GM23338 (cell line): ENCODE measurements at regions not wholly inside any gene's neighbourhood (a gene's known extent, or its start where the extent isn't known, plus 50 kb on each side); places are given as distances from the start of the nearest gene placed in this dataset.

Experiments used
- ATAC-seq: fragments of 200-7000 bp; cut with Tn5 transposase; 3 replicates; pipeline ENCODE4 v1.9.1; 2020
- DNase-seq: peaks from one replicate; pipeline ENCODE4 v3.0.0-alpha.2; 2015; ENCODE audit warnings: low spot score
- H2AFZ ChIP-seq: fragments of 200-600 bp; sonication (generic); 2 replicates; pipeline ENCODE4 v1.8.0; 2016; ENCODE audit warnings: antibody characterized with exemption, mild to moderate bottlenecking, moderate library complexity
- H3F3A ChIP-seq: fragments of 200-600 bp; sonication (generic); replicated peaks from 2 replicates; pipeline ENCODE4 v1.8.0; 2017; ENCODE audit warnings: antibody characterized with exemption, mixed run types, low read depth
- H3K27ac ChIP-seq: fragments of 200-600 bp; sonication (generic); 2 replicates; pipeline ENCODE4 v1.6.1; 2016; ENCODE audit warnings: low read depth
- H3K27me3 ChIP-seq: fragments of 200-600 bp; sonication (generic); 2 replicates; pipeline ENCODE4 v1.8.0; 2016; ENCODE audit warnings: mild to moderate bottlenecking, mixed run types, moderate library complexity; ENCODE audit not compliant: insufficient read depth
- H3K36me3 ChIP-seq: fragments of 200-600 bp; sonication (generic); 2 replicates; pipeline ENCODE4 v1.8.0; 2016; ENCODE audit warnings: mild to moderate bottlenecking; ENCODE audit not compliant: insufficient read depth
- H3K4me1 ChIP-seq: fragments of 200-600 bp; sonication (generic); 2 replicates; pipeline ENCODE4 v1.8.0; 2016; ENCODE audit warnings: mild to moderate bottlenecking, moderate library complexity; ENCODE audit not compliant: insufficient read depth
- H3K4me2 ChIP-seq: fragments of 200-600 bp; sonication (generic); 2 replicates; pipeline ENCODE4 v1.7.1; 2017; ENCODE audit warnings: mixed run types
- H3K4me3 ChIP-seq: fragments of 200-600 bp; sonication (generic); 2 replicates; pipeline ENCODE4 v1.6.1; 2016; ENCODE audit warnings: mixed run types
- H3K79me2 ChIP-seq: fragments of 200-600 bp; sonication (generic); replicated peaks from 2 replicates; pipeline ENCODE4 v1.8.0; 2017; ENCODE audit warnings: mild to moderate bottlenecking; ENCODE audit not compliant: insufficient read depth
- H3K9me2 ChIP-seq: fragments of 200-600 bp; sonication (generic); 2 replicates; pipeline ENCODE4 v1.8.0; 2017; ENCODE audit not compliant: insufficient read depth
- H4K20me1 ChIP-seq: fragments of 200-600 bp; sonication (generic); replicated peaks from 2 replicates; pipeline ENCODE4 v1.8.0; 2017; ENCODE audit warnings: mild to moderate bottlenecking; ENCODE audit not compliant: insufficient read depth
- H3K27ac Mint-ChIP-seq: 2 replicates; pipeline ENCODE4 v1.8.0; 2020; ENCODE audit warnings: inconsistent platforms, mild to moderate bottlenecking, moderate library complexity, mixed read lengths
- H3K27me3 Mint-ChIP-seq: 3 replicates; pipeline ENCODE4 v1.8.0; 2022; ENCODE audit warnings: low read depth, mild to moderate bottlenecking, moderate library complexity, mixed read lengths, inconsistent platforms; ENCODE audit not compliant: insufficient read depth, poor library complexity
- H3K36me3 Mint-ChIP-seq: 3 replicates; pipeline ENCODE4 v1.8.0; 2021; ENCODE audit warnings: low read depth, mild to moderate bottlenecking, inconsistent platforms, moderate library complexity, mixed read lengths
- H3K4me1 Mint-ChIP-seq: 3 replicates; pipeline ENCODE4 v1.8.0; 2020; ENCODE audit warnings: mild to moderate bottlenecking, inconsistent platforms, mixed read lengths
- H3K4me3 Mint-ChIP-seq: 3 replicates; pipeline ENCODE4 v1.8.0; 2021; ENCODE audit warnings: moderate library complexity, mild to moderate bottlenecking, inconsistent platforms, mixed read lengths
- H3K9me3 Mint-ChIP-seq: 3 replicates; pipeline ENCODE4 v1.8.0; 2020; ENCODE audit warnings: moderate library complexity, mild to moderate bottlenecking, inconsistent platforms, mixed read lengths
- CREB1 ChIP-seq: fragments of 250-450 bp; sonication (Bioruptor Pico); IDR thresholded peaks from 2 replicates; pipeline ENCODE4 v1.5.0; 2020; ENCODE audit warnings: low read depth, mild to moderate bottlenecking, moderate library complexity
- ETS1 ChIP-seq: IDR thresholded peaks from 2 replicates; pipeline ENCODE4 v1.6.1; 2016; ENCODE audit warnings: antibody characterized with exemption
- EZH2phosphoT487 ChIP-seq: fragments of 200-600 bp; sonication (generic); IDR thresholded peaks from one replicate; pipeline ENCODE4 v1.8.1; 2018; ENCODE audit warnings: antibody characterized with exemption; ENCODE audit not compliant: unreplicated experiment
- JUNB ChIP-seq: IDR thresholded peaks from one replicate; pipeline ENCODE4 v1.6.1; 2016; ENCODE audit warnings: antibody characterized with exemption; ENCODE audit not compliant: unreplicated experiment
- NANOG ChIP-seq: IDR thresholded peaks from 2 replicates; pipeline ENCODE4 v1.6.1; 2016; ENCODE audit warnings: antibody characterized with exemption, borderline replicate concordance
- ZNF114 ChIP-seq: fragments of 250-450 bp; sonication (Bioruptor Pico); IDR thresholded peaks from 2 replicates; pipeline ENCODE4 v1.5.0; 2020; ENCODE audit warnings: mild to moderate bottlenecking, moderate library complexity
- TF ChIP-seq, protein P1 (sequence below), 2 experiments: fragments of 200-600 bp in 1 of 2; sonication (generic) in 1 of 2; conservative IDR thresholded peaks; 2 replicates each; pipeline versions ENCODE4 v1.5.1 to v1.6.1; 2016 to 2017; ENCODE audit warnings: antibody characterized with exemption in 2 of 2, low read depth in 2 of 2, mild to moderate bottlenecking in 2 of 2, moderate library complexity in 1 of 2
- TF ChIP-seq, protein P2 (sequence below): IDR thresholded peaks from one replicate; pipeline ENCODE4 v1.6.1; 2018; ENCODE audit warnings: antibody characterized with exemption; ENCODE audit not compliant: unreplicated experiment
- TF ChIP-seq, protein P3 (sequence below): fragments of 250-450 bp; sonication (Bioruptor Pico); IDR thresholded peaks from 2 replicates; pipeline ENCODE4 v1.5.0; 2020; ENCODE audit warnings: mild to moderate bottlenecking, moderate library complexity

- no peak overlapping the region for H3K4me3 ChIP-seq
- no peak overlapping the region for H3K4me2 ChIP-seq
- peaks cover 3% of the 10 kb centered on the region; the same call in 1 of the 2 replicates for H3K9me2 ChIP-seq
- H3K27me3 Mint-ChIP-seq, result no peaks in the 10 kb centered on the region
- no peaks in the 10 kb centered on the region for H3F3A ChIP-seq
- H2AFZ ChIP-seq, result no peak overlapping the region
- peaks cover 2% of the 10 kb centered on the region; the same call in 1 of the 2 replicates for H3K4me1 ChIP-seq
- no peak overlapping the region for H3K27ac Mint-ChIP-seq
- TF ChIP-seq ETS1, result no peak
- no peak for TF ChIP-seq JUNB
- TF ChIP-seq, protein P1, sequence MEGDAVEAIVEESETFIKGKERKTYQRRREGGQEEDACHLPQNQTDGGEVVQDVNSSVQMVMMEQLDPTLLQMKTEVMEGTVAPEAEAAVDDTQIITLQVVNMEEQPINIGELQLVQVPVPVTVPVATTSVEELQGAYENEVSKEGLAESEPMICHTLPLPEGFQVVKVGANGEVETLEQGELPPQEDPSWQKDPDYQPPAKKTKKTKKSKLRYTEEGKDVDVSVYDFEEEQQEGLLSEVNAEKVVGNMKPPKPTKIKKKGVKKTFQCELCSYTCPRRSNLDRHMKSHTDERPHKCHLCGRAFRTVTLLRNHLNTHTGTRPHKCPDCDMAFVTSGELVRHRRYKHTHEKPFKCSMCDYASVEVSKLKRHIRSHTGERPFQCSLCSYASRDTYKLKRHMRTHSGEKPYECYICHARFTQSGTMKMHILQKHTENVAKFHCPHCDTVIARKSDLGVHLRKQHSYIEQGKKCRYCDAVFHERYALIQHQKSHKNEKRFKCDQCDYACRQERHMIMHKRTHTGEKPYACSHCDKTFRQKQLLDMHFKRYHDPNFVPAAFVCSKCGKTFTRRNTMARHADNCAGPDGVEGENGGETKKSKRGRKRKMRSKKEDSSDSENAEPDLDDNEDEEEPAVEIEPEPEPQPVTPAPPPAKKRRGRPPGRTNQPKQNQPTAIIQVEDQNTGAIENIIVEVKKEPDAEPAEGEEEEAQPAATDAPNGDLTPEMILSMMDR (conservative IDR thresholded peaks at IDR 0.05; ENCODE audit: low read depth in 2 of 2), result no peak
- TF ChIP-seq, protein P2, sequence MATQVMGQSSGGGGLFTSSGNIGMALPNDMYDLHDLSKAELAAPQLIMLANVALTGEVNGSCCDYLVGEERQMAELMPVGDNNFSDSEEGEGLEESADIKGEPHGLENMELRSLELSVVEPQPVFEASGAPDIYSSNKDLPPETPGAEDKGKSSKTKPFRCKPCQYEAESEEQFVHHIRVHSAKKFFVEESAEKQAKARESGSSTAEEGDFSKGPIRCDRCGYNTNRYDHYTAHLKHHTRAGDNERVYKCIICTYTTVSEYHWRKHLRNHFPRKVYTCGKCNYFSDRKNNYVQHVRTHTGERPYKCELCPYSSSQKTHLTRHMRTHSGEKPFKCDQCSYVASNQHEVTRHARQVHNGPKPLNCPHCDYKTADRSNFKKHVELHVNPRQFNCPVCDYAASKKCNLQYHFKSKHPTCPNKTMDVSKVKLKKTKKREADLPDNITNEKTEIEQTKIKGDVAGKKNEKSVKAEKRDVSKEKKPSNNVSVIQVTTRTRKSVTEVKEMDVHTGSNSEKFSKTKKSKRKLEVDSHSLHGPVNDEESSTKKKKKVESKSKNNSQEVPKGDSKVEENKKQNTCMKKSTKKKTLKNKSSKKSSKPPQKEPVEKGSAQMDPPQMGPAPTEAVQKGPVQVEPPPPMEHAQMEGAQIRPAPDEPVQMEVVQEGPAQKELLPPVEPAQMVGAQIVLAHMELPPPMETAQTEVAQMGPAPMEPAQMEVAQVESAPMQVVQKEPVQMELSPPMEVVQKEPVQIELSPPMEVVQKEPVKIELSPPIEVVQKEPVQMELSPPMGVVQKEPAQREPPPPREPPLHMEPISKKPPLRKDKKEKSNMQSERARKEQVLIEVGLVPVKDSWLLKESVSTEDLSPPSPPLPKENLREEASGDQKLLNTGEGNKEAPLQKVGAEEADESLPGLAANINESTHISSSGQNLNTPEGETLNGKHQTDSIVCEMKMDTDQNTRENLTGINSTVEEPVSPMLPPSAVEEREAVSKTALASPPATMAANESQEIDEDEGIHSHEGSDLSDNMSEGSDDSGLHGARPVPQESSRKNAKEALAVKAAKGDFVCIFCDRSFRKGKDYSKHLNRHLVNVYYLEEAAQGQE, result no peak
- no peak for TF ChIP-seq NANOG
- no peak for TF ChIP-seq CREB1
- no peak for TF ChIP-seq ZNF114
- TF ChIP-seq, protein P3, sequence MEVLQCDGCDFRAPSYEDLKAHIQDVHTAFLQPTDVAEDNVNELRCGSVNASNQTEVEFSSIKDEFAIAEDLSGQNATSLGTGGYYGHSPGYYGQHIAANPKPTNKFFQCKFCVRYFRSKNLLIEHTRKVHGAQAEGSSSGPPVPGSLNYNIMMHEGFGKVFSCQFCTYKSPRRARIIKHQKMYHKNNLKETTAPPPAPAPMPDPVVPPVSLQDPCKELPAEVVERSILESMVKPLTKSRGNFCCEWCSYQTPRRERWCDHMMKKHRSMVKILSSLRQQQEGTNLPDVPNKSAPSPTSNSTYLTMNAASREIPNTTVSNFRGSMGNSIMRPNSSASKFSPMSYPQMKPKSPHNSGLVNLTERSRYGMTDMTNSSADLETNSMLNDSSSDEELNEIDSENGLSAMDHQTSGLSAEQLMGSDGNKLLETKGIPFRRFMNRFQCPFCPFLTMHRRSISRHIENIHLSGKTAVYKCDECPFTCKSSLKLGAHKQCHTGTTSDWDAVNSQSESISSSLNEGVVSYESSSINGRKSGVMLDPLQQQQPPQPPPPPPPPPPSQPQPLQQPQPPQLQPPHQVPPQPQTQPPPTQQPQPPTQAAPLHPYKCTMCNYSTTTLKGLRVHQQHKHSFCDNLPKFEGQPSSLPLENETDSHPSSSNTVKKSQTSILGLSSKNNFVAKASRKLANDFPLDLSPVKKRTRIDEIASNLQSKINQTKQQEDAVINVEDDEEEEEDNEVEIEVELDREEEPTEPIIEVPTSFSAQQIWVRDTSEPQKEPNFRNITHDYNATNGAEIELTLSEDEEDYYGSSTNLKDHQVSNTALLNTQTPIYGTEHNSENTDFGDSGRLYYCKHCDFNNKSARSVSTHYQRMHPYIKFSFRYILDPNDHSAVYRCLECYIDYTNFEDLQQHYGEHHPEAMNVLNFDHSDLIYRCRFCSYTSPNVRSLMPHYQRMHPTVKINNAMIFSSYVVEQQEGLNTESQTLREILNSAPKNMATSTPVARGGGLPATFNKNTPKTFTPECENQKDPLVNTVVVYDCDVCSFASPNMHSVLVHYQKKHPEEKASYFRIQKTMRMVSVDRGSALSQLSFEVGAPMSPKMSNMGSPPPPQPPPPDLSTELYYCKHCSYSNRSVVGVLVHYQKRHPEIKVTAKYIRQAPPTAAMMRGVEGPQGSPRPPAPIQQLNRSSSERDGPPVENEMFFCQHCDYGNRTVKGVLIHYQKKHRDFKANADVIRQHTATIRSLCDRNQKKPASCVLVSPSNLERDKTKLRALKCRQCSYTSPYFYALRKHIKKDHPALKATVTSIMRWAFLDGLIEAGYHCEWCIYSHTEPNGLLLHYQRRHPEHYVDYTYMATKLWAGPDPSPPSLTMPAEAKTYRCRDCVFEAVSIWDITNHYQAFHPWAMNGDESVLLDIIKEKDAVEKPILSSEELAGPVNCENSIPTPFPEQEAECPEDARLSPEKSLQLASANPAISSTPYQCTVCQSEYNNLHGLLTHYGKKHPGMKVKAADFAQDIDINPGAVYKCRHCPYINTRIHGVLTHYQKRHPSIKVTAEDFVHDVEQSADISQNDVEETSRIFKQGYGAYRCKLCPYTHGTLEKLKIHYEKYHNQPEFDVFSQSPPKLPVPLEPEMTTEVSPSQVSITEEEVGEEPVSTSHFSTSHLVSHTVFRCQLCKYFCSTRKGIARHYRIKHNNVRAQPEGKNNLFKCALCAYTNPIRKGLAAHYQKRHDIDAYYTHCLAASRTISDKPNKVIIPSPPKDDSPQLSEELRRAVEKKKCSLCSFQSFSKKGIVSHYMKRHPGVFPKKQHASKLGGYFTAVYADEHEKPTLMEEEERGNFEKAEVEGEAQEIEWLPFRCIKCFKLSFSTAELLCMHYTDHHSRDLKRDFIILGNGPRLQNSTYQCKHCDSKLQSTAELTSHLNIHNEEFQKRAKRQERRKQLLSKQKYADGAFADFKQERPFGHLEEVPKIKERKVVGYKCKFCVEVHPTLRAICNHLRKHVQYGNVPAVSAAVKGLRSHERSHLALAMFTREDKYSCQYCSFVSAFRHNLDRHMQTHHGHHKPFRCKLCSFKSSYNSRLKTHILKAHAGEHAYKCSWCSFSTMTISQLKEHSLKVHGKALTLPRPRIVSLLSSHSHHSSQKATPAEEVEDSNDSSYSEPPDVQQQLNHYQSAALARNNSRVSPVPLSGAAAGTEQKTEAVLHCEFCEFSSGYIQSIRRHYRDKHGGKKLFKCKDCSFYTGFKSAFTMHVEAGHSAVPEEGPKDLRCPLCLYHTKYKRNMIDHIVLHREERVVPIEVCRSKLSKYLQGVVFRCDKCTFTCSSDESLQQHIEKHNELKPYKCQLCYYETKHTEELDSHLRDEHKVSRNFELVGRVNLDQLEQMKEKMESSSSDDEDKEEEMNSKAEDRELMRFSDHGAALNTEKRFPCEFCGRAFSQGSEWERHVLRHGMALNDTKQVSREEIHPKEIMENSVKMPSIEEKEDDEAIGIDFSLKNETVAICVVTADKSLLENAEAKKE, result no peak
- no peak for TF ChIP-seq EZH2phosphoT487
- H3K36me3 Mint-ChIP-seq, result peaks cover 11% of the 10 kb centered on the region
- DNase-seq (no peak), ATAC-seq (no peak)
- H3K27ac ChIP-seq, result no peak overlapping the region
- H3K4me1 Mint-ChIP-seq, result peaks cover 4% of the 10 kb centered on the region; the same call in 2 of the 3 replicates
- H4K20me1 ChIP-seq, result no peaks in the 10 kb centered on the region
- H3K9me3 Mint-ChIP-seq, result peaks cover 18% of the 10 kb centered on the region
- H3K27me3 ChIP-seq, result no peaks in the 10 kb centered on the region
- peaks cover 4% of the 10 kb centered on the region; the same call in 1 of the 2 replicates for H3K36me3 ChIP-seq
- H3K4me3 Mint-ChIP-seq, result no peak overlapping the region
- no peaks in the 10 kb centered on the region for H3K79me2 ChIP-seq
Measured at GRCh38 chr11:29025001-29025400, 916.8 kb downstream of the METTL15 start.
